ENCODE measurements at regions not wholly inside any gene's neighbourhood (a gene's known extent, or its start where the extent isn't known, plus 50 kb on each side); places are given as distances from the start of the nearest gene placed in this dataset.

DNA sequence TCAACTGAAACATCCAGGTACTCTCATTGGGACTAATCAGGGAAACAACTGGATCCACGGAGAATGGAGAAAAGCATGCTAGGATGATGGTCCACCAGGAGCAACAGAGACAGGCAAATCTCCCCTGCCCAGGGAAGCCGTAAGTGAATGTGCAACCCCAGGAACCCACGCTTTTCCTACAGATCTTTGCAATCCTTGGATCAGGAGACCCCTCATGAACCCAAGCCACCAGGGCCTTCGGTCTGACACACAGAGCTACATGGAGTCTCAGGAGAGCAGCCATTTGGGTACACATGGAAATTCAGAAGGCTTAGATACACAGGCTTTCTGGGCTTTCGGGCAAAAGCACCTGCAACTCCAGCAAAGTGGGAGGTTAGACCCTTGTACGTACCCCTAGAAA, 122.1 kb upstream of the PTCHD4 start:
- TF ChIP-seq, protein P1, sequence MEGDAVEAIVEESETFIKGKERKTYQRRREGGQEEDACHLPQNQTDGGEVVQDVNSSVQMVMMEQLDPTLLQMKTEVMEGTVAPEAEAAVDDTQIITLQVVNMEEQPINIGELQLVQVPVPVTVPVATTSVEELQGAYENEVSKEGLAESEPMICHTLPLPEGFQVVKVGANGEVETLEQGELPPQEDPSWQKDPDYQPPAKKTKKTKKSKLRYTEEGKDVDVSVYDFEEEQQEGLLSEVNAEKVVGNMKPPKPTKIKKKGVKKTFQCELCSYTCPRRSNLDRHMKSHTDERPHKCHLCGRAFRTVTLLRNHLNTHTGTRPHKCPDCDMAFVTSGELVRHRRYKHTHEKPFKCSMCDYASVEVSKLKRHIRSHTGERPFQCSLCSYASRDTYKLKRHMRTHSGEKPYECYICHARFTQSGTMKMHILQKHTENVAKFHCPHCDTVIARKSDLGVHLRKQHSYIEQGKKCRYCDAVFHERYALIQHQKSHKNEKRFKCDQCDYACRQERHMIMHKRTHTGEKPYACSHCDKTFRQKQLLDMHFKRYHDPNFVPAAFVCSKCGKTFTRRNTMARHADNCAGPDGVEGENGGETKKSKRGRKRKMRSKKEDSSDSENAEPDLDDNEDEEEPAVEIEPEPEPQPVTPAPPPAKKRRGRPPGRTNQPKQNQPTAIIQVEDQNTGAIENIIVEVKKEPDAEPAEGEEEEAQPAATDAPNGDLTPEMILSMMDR (IDR thresholded peaks at IDR 0.05; ENCODE audit: insufficient read depth, low read length, poor library complexity, severe bottlenecking): no peak
- TF ChIP-seq EZH2phosphoT487 (conservative IDR thresholded peaks at IDR 0.05; ENCODE audit: low read length): no peak
